ENCODE measurements at regions not wholly inside any gene's neighbourhood (a gene's known extent, or its start where the extent isn't known, plus 50 kb on each side); places are given as distances from the start of the nearest gene placed in this dataset.
"Not testable (repeated sequence)": the region's sequence is repeated elsewhere in the genome, so short reads cannot be mapped to it uniquely, and the experiment has no call there.

DNA sequence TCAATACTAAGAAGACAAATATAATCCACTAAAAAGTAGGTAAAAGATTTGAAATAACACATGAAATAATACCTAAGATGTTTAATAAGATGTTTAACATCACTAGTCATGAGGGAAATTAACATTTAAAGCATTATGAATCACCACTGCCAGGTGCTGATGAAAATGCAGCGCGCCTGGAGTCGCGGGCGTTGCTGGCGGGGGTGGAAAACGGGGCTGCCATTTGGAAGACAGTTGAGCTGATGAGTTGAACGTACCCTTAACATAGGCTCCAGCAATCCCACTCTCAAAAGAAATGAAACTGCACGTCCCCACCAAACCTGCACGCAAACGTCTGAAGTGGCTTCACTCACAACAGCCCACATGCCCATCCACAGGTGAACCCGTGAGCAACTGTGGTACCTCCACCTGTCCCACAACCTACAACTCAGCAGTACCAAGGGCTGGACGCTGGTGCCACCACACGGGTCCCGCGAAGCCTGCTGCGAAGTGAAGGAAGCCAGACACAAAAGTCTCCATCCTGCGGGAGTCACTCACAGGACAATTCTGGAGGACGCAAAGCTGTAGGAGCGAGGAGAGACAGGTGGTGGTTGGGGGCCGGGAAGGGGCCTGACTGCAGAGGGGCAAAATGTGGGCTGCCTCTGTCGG lies 189.3 kb downstream of the NPIPB11 start:
- not testable (repeated sequence) for DNase-seq

DNA sequence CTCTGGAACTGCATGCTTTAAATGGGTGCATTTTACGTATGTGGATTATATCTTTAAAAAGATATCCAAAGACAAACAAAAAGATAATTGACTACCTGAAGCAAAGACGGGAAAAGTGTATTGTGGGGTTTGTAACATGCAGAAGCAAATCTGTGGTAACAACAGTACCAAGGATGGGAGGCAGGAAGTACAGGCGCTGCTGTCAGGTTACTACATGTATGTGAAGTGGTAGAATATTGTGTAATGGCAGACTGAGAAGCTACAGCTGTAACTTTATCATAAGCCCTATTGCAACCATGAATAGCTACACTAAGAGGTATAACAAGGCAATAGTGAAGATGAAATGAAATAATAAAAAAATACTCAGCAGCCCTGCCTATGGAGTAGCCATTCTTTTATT lies 192.7 kb downstream of the NPIPB11 start:
- not testable (repeated sequence) for DNase-seq

GRCh38 chr16:29213251-29213650 lies 193.3 kb downstream of the NPIPB11 start:
- not testable (repeated sequence) for DNase-seq

GRCh38 chr16:29212084-29213027 lies 194.2 kb downstream of the NPIPB11 start:
- DNase-seq = not testable (repeated sequence)

DNA sequence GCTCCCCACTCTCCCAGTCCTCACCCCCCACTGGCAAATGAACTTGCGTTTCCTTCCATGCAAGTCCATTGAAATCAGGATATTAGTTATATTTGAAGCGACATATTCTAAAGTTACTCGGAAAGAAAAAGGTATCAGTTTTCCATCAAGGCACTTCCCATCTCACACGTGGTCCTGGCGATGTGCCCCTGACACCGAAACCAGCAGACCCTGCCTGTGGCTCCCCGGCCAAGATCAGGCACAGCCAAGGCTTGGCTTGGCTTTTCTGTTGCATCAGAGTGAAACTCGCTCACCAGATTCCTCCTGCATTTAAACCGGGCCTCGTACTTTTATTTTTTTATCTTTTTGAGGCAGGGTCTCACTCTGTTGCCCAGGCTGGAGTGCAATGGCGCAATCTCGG lies 195.1 kb downstream of the NPIPB11 start:
- not testable (repeated sequence) for DNase-seq

GRCh38 chr16:29210299-29211150 lies 196.0 kb downstream of the NPIPB11 start:
- DNase-seq = not testable (repeated sequence)

DNA sequence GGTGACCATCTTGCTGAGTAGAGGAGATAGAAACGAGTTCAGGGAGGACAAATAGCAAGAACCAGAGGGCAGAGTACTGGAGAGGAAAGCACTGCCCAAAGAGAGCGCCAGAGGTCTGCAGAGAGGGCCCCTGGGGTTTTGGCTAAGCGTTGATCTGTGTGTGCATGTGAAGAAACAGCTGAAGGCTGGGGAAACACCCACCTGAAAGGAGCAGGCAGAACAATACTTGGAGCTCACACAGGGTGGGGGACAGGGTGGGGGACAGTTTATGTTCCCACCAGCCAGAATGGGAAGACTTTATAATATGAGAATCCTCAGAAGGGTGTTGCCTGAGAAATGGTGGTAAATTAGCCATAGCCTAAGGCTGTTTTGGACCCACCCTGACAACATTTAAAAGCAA lies 200.4 kb downstream of the NPIPB11 start:
- not testable (repeated sequence) for DNase-seq

DNA sequence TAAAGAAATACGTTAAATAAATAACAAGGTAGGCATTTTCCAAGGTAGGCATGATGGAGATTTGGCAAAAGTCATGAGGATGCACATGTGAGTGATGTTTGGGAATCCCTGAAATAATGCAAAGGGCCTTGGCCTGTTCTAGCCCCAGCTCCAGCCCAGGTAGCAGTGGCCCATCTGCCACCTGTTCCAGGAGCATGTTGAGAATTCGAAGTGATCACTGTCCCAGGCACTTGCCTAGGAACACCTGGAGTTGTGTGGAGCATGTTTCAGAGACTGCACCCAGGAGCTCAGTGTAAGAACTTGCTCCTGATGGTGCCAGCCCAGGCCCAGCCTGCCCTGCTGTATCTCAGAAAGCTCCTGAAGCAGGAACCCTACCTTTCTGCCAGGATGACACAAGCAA lies 201.4 kb downstream of the NPIPB11 start:
- not testable (repeated sequence) for DNase-seq

- DNase-seq = no peak
Measured at GRCh38 chr16:29204806-29205135, 201.7 kb downstream of the NPIPB11 start.

- DNase-seq = not testable (repeated sequence)
Measured at GRCh38 chr16:29203933-29204805, 202.3 kb downstream of the NPIPB11 start.

- peak in 1 of 3 experiments; percentile 2 for DNase-seq
Measured at GRCh38 chr16:29203046-29203932, 203.2 kb downstream of the NPIPB11 start.

- peak; percentile 57 to 89 (median 71) for DNase-seq
Measured at GRCh38 chr16:29202642-29203041, 203.9 kb downstream of the NPIPB11 start.

- peak in 1 of 3 experiments; percentile 35 for DNase-seq
Measured at GRCh38 chr16:29202025-29202632, 204.4 kb downstream of the NPIPB11 start.

- peak in 1 of 3 experiments; percentile 5 for DNase-seq
Measured at GRCh38 chr16:29201296-29202024, 205.1 kb downstream of the NPIPB11 start.

DNA sequence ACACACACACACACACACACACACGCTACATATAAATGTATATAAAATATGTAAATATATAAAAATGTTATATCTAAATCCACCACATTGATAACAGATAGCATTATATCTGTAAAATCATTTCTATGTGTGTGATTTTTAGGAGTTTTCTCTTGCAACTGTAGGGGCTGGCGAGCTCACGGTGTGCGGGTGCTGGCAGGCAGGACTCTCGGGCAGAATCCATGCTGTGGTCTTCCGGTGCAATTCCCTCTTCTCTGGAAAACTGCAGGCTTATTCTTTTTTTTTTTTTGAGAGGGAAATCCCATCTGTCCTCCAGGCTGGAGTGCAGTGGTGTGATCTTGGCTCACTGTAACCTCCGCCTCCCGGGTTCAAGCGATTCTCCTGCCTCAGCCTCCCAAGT lies 205.8 kb downstream of the NPIPB11 start:
- not testable (repeated sequence) for DNase-seq

- DNase-seq = not testable (repeated sequence)
Measured at GRCh38 chr16:29200135-29200601, 206.3 kb downstream of the NPIPB11 start.

- DNase-seq = not testable (repeated sequence)
Measured at GRCh38 chr16:29199626-29200025, 206.9 kb downstream of the NPIPB11 start.

- no peak for DNase-seq
Measured at GRCh38 chr16:29198731-29199521, 207.6 kb downstream of the NPIPB11 start.

DNA sequence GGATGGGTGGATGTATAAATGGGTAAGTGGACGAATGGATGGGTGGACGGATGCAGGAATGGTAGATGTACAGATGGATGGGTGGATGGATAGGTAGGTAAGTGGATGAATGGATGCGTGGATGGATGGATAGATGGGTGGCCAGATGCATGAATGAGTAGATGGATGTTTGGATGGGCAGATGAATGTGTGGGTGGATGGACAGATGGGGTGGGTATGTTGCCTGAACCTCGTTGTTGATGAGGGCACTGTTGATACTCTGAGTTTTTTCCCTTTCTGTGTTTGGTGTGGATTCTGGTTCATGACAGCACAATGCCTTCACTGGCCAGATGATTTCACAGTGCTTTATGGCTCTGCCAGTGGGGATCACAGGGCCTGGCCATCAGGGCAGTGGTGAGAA lies 208.3 kb downstream of the NPIPB11 start:
- DNase-seq = no peak

Measured in NCI-H1417 (cell line).